22Rv1 (cell line): ENCODE measurements at regions not wholly inside any gene's neighbourhood (a gene's known extent, or its start where the extent isn't known, plus 50 kb on each side); places are given as distances from the start of the nearest gene placed in this dataset.

Experiments
- H3K27ac ChIP-seq: fragments of 450-650 bp; 2 replicates; pipeline ENCODE4 v1.5.1; 2017
- ZFX ChIP-seq: fragments of 450-650 bp; IDR thresholded peaks from 2 replicates; pipeline ENCODE4 v1.6.1; 2017; ENCODE audit warnings: antibody characterized with exemption, borderline replicate concordance
- TF ChIP-seq, protein P1 (sequence below): fragments of 450-650 bp; IDR thresholded peaks from 2 replicates; pipeline ENCODE4 v1.5.1; 2017; ENCODE audit warnings: mild to moderate bottlenecking

DNA sequence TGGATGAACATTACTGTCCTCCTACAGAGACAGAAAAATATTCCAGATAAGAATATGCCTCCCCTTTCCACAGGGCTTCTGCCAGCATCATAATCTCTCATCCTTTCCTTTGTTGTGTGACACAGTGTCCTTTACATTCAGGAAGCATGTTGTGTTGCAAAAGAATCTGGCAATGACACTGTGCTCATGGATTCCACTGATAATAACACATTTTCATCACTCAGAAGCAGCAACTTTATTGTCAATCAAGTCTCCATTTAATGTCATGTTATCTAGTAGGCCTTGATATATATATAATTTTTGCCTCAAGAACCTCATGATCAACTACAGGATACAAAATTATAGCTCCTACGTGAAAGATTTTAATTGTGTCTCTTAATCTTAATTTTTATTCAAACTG is 833.9 kb downstream of the FSTL5 start:
- no peak overlapping the region for H3K27ac ChIP-seq
- TF ChIP-seq, protein P1, sequence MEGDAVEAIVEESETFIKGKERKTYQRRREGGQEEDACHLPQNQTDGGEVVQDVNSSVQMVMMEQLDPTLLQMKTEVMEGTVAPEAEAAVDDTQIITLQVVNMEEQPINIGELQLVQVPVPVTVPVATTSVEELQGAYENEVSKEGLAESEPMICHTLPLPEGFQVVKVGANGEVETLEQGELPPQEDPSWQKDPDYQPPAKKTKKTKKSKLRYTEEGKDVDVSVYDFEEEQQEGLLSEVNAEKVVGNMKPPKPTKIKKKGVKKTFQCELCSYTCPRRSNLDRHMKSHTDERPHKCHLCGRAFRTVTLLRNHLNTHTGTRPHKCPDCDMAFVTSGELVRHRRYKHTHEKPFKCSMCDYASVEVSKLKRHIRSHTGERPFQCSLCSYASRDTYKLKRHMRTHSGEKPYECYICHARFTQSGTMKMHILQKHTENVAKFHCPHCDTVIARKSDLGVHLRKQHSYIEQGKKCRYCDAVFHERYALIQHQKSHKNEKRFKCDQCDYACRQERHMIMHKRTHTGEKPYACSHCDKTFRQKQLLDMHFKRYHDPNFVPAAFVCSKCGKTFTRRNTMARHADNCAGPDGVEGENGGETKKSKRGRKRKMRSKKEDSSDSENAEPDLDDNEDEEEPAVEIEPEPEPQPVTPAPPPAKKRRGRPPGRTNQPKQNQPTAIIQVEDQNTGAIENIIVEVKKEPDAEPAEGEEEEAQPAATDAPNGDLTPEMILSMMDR = no peak
- no peak for TF ChIP-seq ZFX

DNA sequence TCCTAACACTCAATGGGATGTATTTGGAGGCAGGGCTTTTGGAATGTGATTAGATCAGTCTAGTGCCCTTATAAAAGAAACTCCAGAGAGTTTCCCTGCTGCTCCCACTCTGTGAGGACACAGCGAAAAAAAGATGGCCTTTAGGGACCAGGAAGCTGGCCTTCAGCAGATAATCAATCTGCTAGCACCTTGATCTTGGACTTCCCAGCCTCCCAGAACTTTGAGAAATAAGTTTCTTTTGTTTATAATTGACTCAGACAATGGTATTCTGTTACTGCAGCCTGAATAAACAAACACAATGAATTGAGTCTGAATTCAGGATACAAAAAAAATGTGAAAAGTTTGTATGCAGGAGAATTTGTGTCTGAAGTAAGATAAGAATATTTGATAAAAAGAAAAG is 842.1 kb downstream of the FSTL5 start:
- H3K27ac ChIP-seq = no peak overlapping the region
- TF ChIP-seq, protein P1 = no peak
- TF ChIP-seq ZFX = no peak

DNA sequence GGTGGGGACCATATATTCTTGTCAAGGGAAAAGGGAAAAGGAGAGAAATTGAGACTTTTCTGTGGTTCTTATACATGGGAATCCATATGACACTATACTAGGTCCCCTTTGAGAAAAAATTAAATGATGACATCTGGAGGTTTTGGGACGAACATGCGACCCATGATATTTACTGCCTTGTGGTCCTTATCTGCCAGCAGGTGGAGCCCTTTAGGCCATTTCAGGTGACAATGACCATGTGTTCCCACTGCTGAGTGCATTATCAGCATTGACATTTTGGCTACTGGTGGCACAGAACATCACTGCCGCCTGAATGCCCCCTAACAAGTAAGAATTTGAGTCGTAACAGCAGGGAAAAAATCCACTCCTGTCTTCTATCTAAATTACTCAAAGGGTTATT is 843.4 kb downstream of the FSTL5 start:
- TF ChIP-seq, protein P1 = peak; percentile 77
- no peak for TF ChIP-seq ZFX
- no peak overlapping the region for H3K27ac ChIP-seq

DNA sequence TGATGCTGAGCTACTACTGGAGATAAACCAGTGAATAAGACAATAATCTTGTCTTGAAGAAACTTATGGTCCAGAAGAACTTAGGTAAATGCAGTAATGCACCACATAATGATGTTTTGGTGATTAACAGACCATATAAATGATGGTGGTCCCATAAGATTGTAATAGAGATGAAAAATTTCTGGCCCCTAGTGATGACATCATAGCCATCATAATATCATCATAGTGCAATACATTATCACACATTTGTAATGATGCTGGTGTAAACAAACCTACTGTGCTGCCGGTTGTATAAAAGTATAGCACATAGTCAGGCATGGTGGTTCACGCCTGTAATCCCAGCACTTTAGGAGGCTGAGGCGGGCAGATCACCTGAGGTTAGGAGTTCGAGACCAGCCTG is 846.8 kb downstream of the FSTL5 start:
- TF ChIP-seq, protein P1 = no peak
- no peak for TF ChIP-seq ZFX
- no peak overlapping the region for H3K27ac ChIP-seq

DNA sequence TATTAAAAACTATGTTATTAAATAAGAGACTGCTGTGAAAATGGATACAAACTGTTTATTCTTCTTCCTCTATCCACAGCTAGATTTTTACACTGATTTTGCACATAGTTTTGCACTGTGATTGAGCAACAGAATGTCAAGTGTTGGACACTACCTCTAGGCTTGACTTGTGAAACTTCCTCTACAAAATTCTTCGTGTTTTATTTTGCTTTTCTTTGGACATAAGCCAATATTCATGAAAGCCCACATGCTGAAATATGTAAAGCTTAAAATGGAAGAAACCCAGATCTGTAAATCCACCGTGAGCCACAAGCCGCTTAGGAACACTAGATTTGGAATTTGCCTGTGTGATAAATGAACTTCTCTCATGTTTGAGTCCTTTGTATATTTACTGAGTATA is 849.4 kb downstream of the FSTL5 start:
- TF ChIP-seq, protein P1 = no peak
- TF ChIP-seq ZFX = no peak
- no peak overlapping the region for H3K27ac ChIP-seq

DNA sequence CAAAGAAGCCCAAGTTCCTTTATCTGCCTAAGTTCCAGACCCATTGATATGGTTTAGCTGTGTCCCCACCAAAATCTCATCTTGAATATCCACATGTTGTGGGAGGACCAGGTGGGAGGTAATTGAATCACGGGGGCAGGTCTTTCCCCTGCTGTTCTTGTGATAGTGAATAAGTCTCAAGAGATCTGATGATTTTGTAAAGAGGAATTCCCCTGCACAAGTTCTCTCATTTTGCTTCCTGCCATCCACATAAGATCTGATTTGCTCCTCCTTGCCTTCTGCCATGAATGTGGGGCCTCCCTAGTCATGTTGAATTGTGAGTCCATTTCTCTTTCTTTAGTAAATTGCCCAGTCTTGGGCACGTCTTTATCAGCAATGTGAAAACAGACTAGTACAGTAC is 860.2 kb downstream of the FSTL5 start:
- TF ChIP-seq, protein P1 = no peak
- TF ChIP-seq ZFX = no peak
- H3K27ac ChIP-seq = no peak overlapping the region

DNA sequence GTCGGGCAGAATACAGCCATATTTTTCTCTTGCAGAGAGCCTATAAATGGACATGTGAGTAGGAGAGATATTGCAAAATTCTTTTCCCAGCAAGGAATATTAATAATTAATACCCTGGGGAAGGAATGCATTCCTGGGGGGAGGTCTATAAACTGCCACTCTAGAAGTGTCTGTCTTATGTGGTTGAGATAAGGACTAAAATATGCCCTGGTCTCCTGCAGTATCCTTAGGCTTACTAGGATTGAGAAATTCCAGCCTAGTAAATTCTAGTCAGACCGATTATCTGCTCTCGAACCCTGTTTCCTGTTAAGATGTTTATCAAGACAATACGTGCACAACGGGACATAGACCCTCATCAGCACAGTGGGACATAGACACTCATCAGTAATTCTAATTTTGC is 872.6 kb downstream of the FSTL5 start:
- TF ChIP-seq, protein P1 = no peak
- no peak for TF ChIP-seq ZFX

More for the DNA sequence above, 872.6 kb downstream of the FSTL5 start:
- no peak overlapping the region for H3K27ac ChIP-seq
